ENCODE measurements at regions not wholly inside any gene's neighbourhood (a gene's known extent, or its start where the extent isn't known, plus 50 kb on each side); places are given as distances from the start of the nearest gene placed in this dataset.

GRCh38 chr16:35404273-35404672 lies 1944.9 kb downstream of the TP53TG3F start:
- Mint-ChIP-seq H3K9me3 (peaks cover 2 to 13% (median 4%) of the 10 kb centered on the region in 3 donors), H3K27me3 (no peaks in the 10 kb centered on the region), H3K4me3 (no peak overlapping the region), H3K36me3 (no peaks in the 10 kb centered on the region), H3K4me1 (no peaks in the 10 kb centered on the region), H3K27ac (no peak overlapping the region)

DNA sequence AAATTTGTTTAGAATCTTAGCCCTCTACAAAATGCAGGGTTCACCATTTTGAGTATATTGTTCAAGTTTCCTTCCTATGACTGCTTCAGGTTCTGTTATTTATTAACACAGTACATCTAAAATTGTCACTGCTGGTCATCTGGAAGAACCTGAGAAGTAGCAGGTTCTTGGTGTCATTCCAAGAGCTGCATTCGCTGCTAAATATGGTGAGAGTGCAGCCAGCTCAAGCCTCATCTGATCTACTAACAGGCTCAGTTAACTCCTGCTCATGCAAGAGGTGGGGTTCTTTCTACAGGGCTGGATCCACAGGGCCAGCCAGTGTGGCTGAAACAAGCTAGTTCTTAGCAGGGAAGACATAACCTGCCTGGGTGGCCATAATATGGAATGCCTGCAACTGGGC lies 1946.1 kb downstream of the TP53TG3F start:
- Mint-ChIP-seq H3K36me3 (no peaks in the 10 kb centered on the region), H3K9me3 (peaks cover 2 to 13% (median 7%) of the 10 kb centered on the region in 3 donors), H3K4me3 (no peak overlapping the region), H3K27ac (no peak overlapping the region), H3K27me3 (no peaks in the 10 kb centered on the region), H3K4me1 (no peaks in the 10 kb centered on the region)

- H3K9me3 Mint-ChIP-seq, result peaks cover 4 to 11% (median 7%) of the 10 kb centered on the region in 3 donors
- H3K27ac Mint-ChIP-seq, result no peak overlapping the region
- H3K4me1 Mint-ChIP-seq, result no peaks in the 10 kb centered on the region
- no peaks in the 10 kb centered on the region for H3K27me3 Mint-ChIP-seq
- no peak overlapping the region for H3K4me3 Mint-ChIP-seq
- H3K36me3 Mint-ChIP-seq, result no peaks in the 10 kb centered on the region
Measured at GRCh38 chr16:35409503-35409902, 1950.1 kb downstream of the TP53TG3F start.

DNA sequence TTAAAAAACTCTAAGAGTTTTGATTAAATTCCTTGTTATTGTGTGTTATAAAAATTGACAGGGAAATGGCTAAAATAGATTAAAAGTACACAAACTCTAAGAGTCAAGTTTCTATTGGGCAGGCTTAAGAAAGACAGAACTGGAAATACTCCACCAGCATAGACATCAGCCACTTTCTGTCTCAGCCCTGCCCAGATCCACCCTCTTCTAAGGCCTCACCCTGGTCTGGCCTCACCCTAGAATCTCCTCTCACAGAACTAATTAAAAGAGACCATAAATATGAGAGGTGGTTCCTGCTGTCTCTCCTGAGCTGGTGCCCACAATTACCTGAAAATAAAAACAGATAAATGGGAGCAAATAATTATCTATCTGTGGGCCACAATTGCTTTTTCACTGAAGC lies 1951.0 kb downstream of the TP53TG3F start:
- Mint-ChIP-seq H3K27me3 (no peaks in the 10 kb centered on the region), H3K4me1 (no peaks in the 10 kb centered on the region), H3K36me3 (no peaks in the 10 kb centered on the region), H3K4me3 (no peak overlapping the region), H3K27ac (no peak overlapping the region), H3K9me3 (peaks cover 4 to 13% (median 7%) of the 10 kb centered on the region in 3 donors)

DNA sequence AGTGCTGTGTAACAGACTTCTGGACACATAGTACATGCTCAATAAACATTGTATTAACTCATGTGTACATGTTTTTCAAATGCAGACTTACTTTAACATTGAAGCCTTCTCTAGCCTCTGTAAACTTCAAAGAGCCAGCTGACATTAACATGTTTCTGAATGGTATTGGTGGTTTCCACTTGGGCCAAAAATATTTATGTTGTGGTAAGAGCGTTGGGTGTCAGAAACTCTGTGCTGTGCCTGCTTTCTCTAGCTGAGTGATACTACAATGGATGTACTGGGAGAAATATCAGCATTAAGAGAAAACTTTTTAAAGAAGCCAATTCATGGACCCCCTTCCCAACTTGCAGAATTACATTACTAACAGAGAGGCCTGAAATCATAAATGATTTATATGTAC lies 1951.7 kb downstream of the TP53TG3F start:
- H3K4me1 Mint-ChIP-seq, result no peaks in the 10 kb centered on the region
- peaks cover 5 to 17% (median 8%) of the 10 kb centered on the region in 3 donors for H3K9me3 Mint-ChIP-seq

GRCh38 chr16:35414139-35414538 lies 1954.7 kb downstream of the TP53TG3F start:
- peaks cover 7 to 13% (median 10%) of the 10 kb centered on the region in 3 donors for H3K9me3 Mint-ChIP-seq
- H3K27ac Mint-ChIP-seq, result no peak overlapping the region
- no peak overlapping the region for H3K4me3 Mint-ChIP-seq
- no peaks in the 10 kb centered on the region for H3K4me1 Mint-ChIP-seq
- H3K27me3 Mint-ChIP-seq, result no peaks in the 10 kb centered on the region
- no peaks in the 10 kb centered on the region for H3K36me3 Mint-ChIP-seq

More for the DNA sequence above, 1951.7 kb downstream of the TP53TG3F start:
- Mint-ChIP-seq H3K27ac (no peak overlapping the region), H3K36me3 (no peaks in the 10 kb centered on the region), H3K27me3 (no peaks in the 10 kb centered on the region), H3K4me3 (no peak overlapping the region)

- H3K4me3 Mint-ChIP-seq, result no peak overlapping the region
- H3K9me3 Mint-ChIP-seq, result peaks cover 9 to 13% (median 10%) of the 10 kb centered on the region in 3 donors
- H3K4me1 Mint-ChIP-seq, result no peaks in the 10 kb centered on the region
Measured at GRCh38 chr16:35414563-35414962, 1955.2 kb downstream of the TP53TG3F start.

DNA sequence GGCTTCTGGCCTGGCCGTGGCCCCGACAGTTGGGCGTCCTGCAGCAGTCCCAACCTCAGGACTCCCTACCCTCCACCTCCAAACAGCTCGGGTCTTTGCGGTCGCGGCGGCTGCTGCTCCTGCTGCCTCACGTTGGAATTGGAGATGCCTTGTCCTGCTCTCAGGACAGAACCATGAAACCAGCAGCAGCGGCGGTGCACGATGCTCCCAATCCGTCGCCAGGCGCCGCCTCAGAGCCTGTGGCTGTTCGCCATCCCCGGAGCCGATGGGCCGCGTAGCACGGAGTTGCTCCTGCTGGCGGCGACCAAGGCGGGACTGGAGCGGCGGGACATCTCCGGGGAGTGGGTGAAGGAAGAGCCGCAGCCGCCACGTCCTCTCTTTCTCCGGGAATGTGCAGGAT lies 1965.9 kb downstream of the TP53TG3F start:
- Mint-ChIP-seq H3K27me3 (no peaks in the 10 kb centered on the region), H3K4me1 (no peaks in the 10 kb centered on the region), H3K9me3 (peaks cover 3 to 35% (median 5%) of the 10 kb centered on the region in 3 donors), H3K27ac (no peak overlapping the region), H3K4me3 (no peak overlapping the region), H3K36me3 (no peaks in the 10 kb centered on the region)

More at GRCh38 chr16:35414563-35414962, 1955.2 kb downstream of the TP53TG3F start:
- H3K27ac Mint-ChIP-seq, result no peak overlapping the region
- no peaks in the 10 kb centered on the region for H3K27me3 Mint-ChIP-seq
- no peaks in the 10 kb centered on the region for H3K36me3 Mint-ChIP-seq

- Mint-ChIP-seq H3K36me3 (no peaks in the 10 kb centered on the region), H3K9me3 (peaks cover 4 to 23% (median 6%) of the 10 kb centered on the region in 3 donors), H3K4me1 (no peaks in the 10 kb centered on the region), H3K4me3 (no peak overlapping the region), H3K27ac (no peak overlapping the region), H3K27me3 (no peaks in the 10 kb centered on the region)
Measured at GRCh38 chr16:35431829-35432663, 1972.6 kb downstream of the TP53TG3F start.

- peaks cover 2 to 19% (median 3%) of the 10 kb centered on the region in 3 donors for H3K9me3 Mint-ChIP-seq
Measured at GRCh38 chr16:35440875-35441274, 1981.5 kb downstream of the TP53TG3F start.

DNA sequence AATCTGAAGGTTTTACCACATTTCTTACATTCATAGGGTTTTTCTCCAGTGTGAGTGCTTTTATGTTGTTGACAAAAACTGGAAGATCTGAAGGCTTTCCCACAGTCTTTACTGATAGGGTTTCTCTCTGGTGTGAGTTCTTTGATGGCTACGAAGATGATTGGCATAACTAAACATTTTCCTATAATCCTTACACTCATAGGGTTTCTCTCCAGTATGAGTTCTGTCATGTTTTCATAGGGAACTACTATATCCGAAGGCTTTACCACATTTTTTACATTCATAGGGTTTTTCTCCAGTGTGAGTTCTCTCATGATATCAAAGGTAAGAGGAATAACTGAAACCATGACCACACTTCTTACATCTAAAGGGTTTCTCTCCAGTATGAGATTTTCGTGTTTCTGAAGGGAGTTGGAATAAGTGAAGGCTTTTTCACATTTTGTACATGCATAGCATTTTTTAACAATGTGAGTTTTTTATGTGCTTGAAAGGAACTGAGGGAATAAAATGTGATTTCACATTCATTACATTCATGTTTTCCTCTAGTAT lies 1987.7 kb downstream of the TP53TG3F start:
- no peak overlapping the region for H3K27ac Mint-ChIP-seq
- H3K27me3 Mint-ChIP-seq, result no peaks in the 10 kb centered on the region
- peaks cover 9 to 28% (median 17%) of the 10 kb centered on the region in 3 donors for H3K9me3 Mint-ChIP-seq
- no peaks in the 10 kb centered on the region for H3K4me1 Mint-ChIP-seq
- H3K4me3 Mint-ChIP-seq, result no peak overlapping the region
- peaks cover 3% of the 10 kb centered on the region for H3K36me3 Mint-ChIP-seq

More at GRCh38 chr16:35440875-35441274, 1981.5 kb downstream of the TP53TG3F start:
- no peaks in the 10 kb centered on the region for H3K36me3 Mint-ChIP-seq
- H3K4me1 Mint-ChIP-seq, result no peaks in the 10 kb centered on the region
- H3K27ac Mint-ChIP-seq, result no peak overlapping the region
- H3K4me3 Mint-ChIP-seq, result no peak overlapping the region
- no peaks in the 10 kb centered on the region for H3K27me3 Mint-ChIP-seq

DNA sequence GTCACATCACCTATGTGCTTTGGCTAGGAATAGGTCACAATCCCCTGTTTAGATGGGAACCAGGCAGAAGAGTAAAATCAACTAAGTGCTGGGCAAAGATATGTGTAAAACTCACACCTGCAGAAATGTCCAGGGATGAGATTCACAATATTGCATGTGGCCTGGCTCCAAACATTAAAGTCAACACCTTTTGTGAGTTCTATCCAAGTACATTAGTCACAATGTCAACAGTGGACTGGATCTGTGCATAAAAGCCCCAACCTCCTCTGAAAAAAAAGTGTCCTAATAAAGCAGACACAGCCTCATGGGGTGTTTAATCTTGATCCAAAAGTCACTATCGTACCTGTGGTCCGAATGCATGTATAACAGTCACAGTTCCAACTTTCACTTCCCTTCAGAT lies 1990.3 kb downstream of the TP53TG3F start:
- Mint-ChIP-seq H3K4me3 (no peak overlapping the region), H3K27me3 (no peaks in the 10 kb centered on the region), H3K27ac (no peak overlapping the region), H3K4me1 (no peaks in the 10 kb centered on the region), H3K36me3 (peaks cover 3% of the 10 kb centered on the region), H3K9me3 (peaks cover 9 to 27% (median 17%) of the 10 kb centered on the region in 3 donors)

- H3K4me1 Mint-ChIP-seq, result no peaks in the 10 kb centered on the region
- H3K9me3 Mint-ChIP-seq, result peaks cover 9 to 27% (median 18%) of the 10 kb centered on the region in 3 donors
- peaks cover 3% of the 10 kb centered on the region for H3K36me3 Mint-ChIP-seq
- H3K4me3 Mint-ChIP-seq, result no peak overlapping the region
- H3K27ac Mint-ChIP-seq, result no peak overlapping the region
- H3K27me3 Mint-ChIP-seq, result no peaks in the 10 kb centered on the region
Measured at GRCh38 chr16:35450648-35451047, 1991.2 kb downstream of the TP53TG3F start.

DNA sequence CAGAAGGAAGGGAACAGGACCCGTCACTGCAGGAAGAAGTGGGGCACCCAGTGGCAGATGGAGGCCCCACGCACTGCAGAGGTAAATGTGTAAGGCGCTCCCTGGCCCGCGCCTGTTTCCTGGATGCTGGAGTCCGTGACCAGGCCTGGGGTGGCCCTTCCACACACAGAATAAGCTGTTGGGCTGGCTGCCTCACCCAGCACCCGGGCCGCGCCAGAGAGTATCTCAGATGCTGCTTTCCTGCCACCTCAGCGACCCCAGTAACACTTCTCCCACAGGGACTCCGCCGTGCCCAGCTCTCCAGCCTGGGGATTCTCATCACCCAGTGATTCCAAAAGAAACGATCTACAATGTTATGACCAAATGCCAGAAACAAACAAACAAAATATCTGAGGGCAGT lies 1993.1 kb downstream of the TP53TG3F start:
- Mint-ChIP-seq H3K36me3 (no peaks in the 10 kb centered on the region), H3K27ac (no peak overlapping the region), H3K9me3 (peaks cover 5 to 19% (median 12%) of the 10 kb centered on the region in 3 donors), H3K4me3 (no peak overlapping the region), H3K27me3 (no peaks in the 10 kb centered on the region), H3K4me1 (no peaks in the 10 kb centered on the region)

DNA sequence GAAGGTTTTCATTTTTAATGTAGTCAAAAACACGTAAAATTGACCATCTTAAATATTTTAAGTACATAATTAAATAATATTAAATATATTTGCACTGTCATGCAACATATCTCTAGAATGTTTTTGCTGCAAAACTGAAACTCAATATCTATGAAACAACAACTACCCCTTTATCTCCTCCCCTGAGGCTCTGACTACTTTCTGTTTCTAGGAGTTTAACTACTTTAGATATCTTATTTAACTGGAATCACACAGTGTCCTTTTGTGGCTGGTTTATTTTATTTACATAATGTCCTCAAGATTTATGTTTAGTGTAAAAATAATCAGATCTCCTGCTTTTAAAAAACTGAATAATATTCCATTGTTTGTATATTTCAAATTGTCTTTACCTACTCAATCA lies 2003.9 kb downstream of the TP53TG3F start:
- no peak overlapping the region for H3K27ac Mint-ChIP-seq
- no peaks in the 10 kb centered on the region for H3K27me3 Mint-ChIP-seq
- peaks cover 4 to 10% (median 4%) of the 10 kb centered on the region in 3 donors for H3K9me3 Mint-ChIP-seq
- H3K4me1 Mint-ChIP-seq, result no peaks in the 10 kb centered on the region
- no peaks in the 10 kb centered on the region for H3K36me3 Mint-ChIP-seq
- H3K4me3 Mint-ChIP-seq, result no peak overlapping the region

- Mint-ChIP-seq H3K4me3 (no peak overlapping the region), H3K27me3 (no peaks in the 10 kb centered on the region), H3K9me3 (peaks cover 3 to 15% (median 9%) of the 10 kb centered on the region in 3 donors), H3K4me1 (no peaks in the 10 kb centered on the region), H3K36me3 (no peaks in the 10 kb centered on the region), H3K27ac (no peak overlapping the region)
Measured at GRCh38 chr16:35480361-35480760, 2020.9 kb downstream of the TP53TG3F start.

Measured in IgD-negative memory B cell (primary cell).